IMR-90 (cell line): ENCODE measurements at regions not wholly inside any gene's neighbourhood (a gene's known extent, or its start where the extent isn't known, plus 50 kb on each side); places are given as distances from the start of the nearest gene placed in this dataset.

ENCODE experiments used
- ATAC-seq: fragments of 200-7000 bp; cut with Tn5 transposase; 2 replicates; pipeline ENCODE4 v1.9.1; 2020; ENCODE audit warnings: low read depth, mild to moderate bottlenecking, moderate library complexity
- BruUV-seq: library from RNA; stranded (reverse); fragments of 400-500 nt; replicated peaks from 2 replicates; lab custom pipeline; 2021; lab: Mats Ljungman, UMichigan
- CTCF ChIA-PET: fragments of 300-600 bp; formaldehyde crosslinking; extraction: SDS; loops from one replicate; lab custom pipeline; 2021; ENCODE audit warnings: antibody characterized with exemption; lab: Yijun Ruan, JAX
- POLR2A ChIA-PET: fragments of 300-600 bp; sonication (Branson Sonifier 250); formaldehyde crosslinking; loops from one replicate; lab custom pipeline; 2022; ENCODE audit warnings: antibody characterized with exemption; ENCODE audit not compliant: unreplicated experiment; lab: Charles Lee
- DNase-seq: peaks from one replicate; pipeline ENCODE4 v3.0.0; 2013
- H2AFZ ChIP-seq: replicated peaks from 2 replicates; pipeline ENCODE3; 2013; ENCODE audit warnings: low read length, mild to moderate bottlenecking; ENCODE audit not compliant: poor library complexity
- H2AK5ac ChIP-seq: 2 replicates; pipeline ENCODE4 v1.6.1; 2013; ENCODE audit warnings: low read depth, low read length, inconsistent platforms
- H2AK9ac ChIP-seq: replicated peaks from 2 replicates; pipeline ENCODE3; 2013; ENCODE audit warnings: mild to moderate bottlenecking, low read depth, low read length, moderate library complexity; ENCODE audit not compliant: poor library complexity
- H2BK120ac ChIP-seq: 2 replicates; pipeline ENCODE4 v1.6.1; 2013; ENCODE audit warnings: low read depth, low read length, inconsistent platforms
- H2BK15ac ChIP-seq: 3 replicates; pipeline ENCODE4 v1.6.1; 2013; ENCODE audit warnings: low read depth, low read length, inconsistent platforms
- H2BK20ac ChIP-seq: 2 replicates; pipeline ENCODE4 v1.6.1; 2013; ENCODE audit warnings: low read depth, mild to moderate bottlenecking, inconsistent platforms, low read length, moderate library complexity
- H2BK5ac ChIP-seq: 2 replicates; pipeline ENCODE4 v1.6.1; 2013; ENCODE audit warnings: mild to moderate bottlenecking, low read depth, low read length, inconsistent platforms; ENCODE audit not compliant: poor library complexity, severe bottlenecking
- H3K14ac ChIP-seq: replicated peaks from 2 replicates; pipeline ENCODE4 v1.6.1; 2013; ENCODE audit warnings: low read depth, low read length, inconsistent platforms
- H3K18ac ChIP-seq: 2 replicates; pipeline ENCODE4 v1.6.1; 2013; ENCODE audit warnings: low read depth, low read length, control low read depth
- H3K23ac ChIP-seq: 2 replicates; pipeline ENCODE4 v1.6.1; 2013; ENCODE audit warnings: low read depth, low read length, inconsistent platforms
- H3K27ac ChIP-seq: 2 replicates; pipeline ENCODE4 v1.5.1; 2013; ENCODE audit warnings: mild to moderate bottlenecking, control low read depth, low read length; ENCODE audit not compliant: insufficient read depth
- H3K27me3 ChIP-seq: 2 replicates; pipeline ENCODE4 v1.6.1; 2013; ENCODE audit warnings: low read length; ENCODE audit not compliant: control insufficient read depth, insufficient read depth
- H3K36me3 ChIP-seq: 2 replicates; pipeline ENCODE4 v1.6.1; 2013; ENCODE audit warnings: low read length, mixed read lengths; ENCODE audit not compliant: control insufficient read depth, insufficient read depth
- H3K4ac ChIP-seq: 2 replicates; pipeline ENCODE4 v1.6.1; 2013; ENCODE audit warnings: low read depth, low read length, inconsistent platforms
- H3K4me1 ChIP-seq: 2 replicates; pipeline ENCODE4 v1.6.1; 2013; ENCODE audit warnings: low read length, mixed read lengths; ENCODE audit not compliant: control insufficient read depth, insufficient read depth
- H3K4me2 ChIP-seq: 2 replicates; pipeline ENCODE4 v1.6.1; 2013; ENCODE audit warnings: low read depth, mild to moderate bottlenecking, control low read depth, low read length, moderate library complexity
- H3K4me3 ChIP-seq: 2 replicates; pipeline ENCODE4 v1.5.1; 2013; ENCODE audit warnings: low read depth, mild to moderate bottlenecking, control low read depth, low read length, moderate library complexity; ENCODE audit not compliant: insufficient read depth
- H3K56ac ChIP-seq: 2 replicates; pipeline ENCODE4 v1.6.1; 2013; ENCODE audit warnings: low read length, inconsistent platforms; ENCODE audit not compliant: insufficient read depth; ENCODE audit errors: extremely low read depth
- H3K79me1 ChIP-seq, 2 experiments: 2 replicates each; pipeline ENCODE4 v1.6.1; 2013; ENCODE audit warnings: low read length in 2 of 2, inconsistent platforms in 1 of 2, low read depth in 1 of 2
- H3K9ac ChIP-seq: 2 replicates; pipeline ENCODE4 v1.6.1; 2013; ENCODE audit warnings: low read depth, low read length, control low read depth
- H3K9me1 ChIP-seq: 2 replicates; pipeline ENCODE4 v1.6.1; 2013; ENCODE audit warnings: low read length, inconsistent platforms; ENCODE audit not compliant: insufficient read depth
- H3K9me3 ChIP-seq: 2 replicates; pipeline ENCODE4 v1.6.1; 2013; ENCODE audit warnings: low read length; ENCODE audit not compliant: control insufficient read depth, insufficient read depth
- H4K20me1 ChIP-seq: 2 replicates; pipeline ENCODE4 v1.6.1; 2013; ENCODE audit warnings: low read length, inconsistent platforms; ENCODE audit not compliant: insufficient read depth
- H4K5ac ChIP-seq: 2 replicates; pipeline ENCODE4 v1.6.1; 2013; ENCODE audit warnings: mild to moderate bottlenecking, low read depth, low read length, control low read depth
- H4K8ac ChIP-seq, 2 experiments: 2 replicates each; pipeline ENCODE4 v1.6.1; 2013; ENCODE audit warnings: low read depth in 2 of 2, low read length in 2 of 2, control low read depth in 1 of 2, inconsistent platforms in 1 of 2
- H4K91ac ChIP-seq: 2 replicates; pipeline ENCODE4 v1.6.1; 2013; ENCODE audit warnings: low read depth, low read length, inconsistent platforms; ENCODE audit not compliant: insufficient read depth
- BHLHE40 ChIP-seq: fragments of 150-350 bp; IDR thresholded peaks from 2 replicates; pipeline ENCODE4 v1.6.1; 2016; ENCODE audit warnings: mild to moderate bottlenecking, low read depth, low read length
- NFE2L2 ChIP-seq: fragments of 150-350 bp; IDR thresholded peaks from 2 replicates; pipeline ENCODE4 v1.6.1; 2016; ENCODE audit warnings: low read depth, mild to moderate bottlenecking, low read length
- RCOR1 ChIP-seq: IDR thresholded peaks from 2 replicates; pipeline ENCODE4 v1.6.1; 2012; ENCODE audit warnings: mild to moderate bottlenecking, low read length, improper control_type of control experiment; ENCODE audit not compliant: insufficient replicate concordance
- RFX5 ChIP-seq: IDR thresholded peaks from 2 replicates; pipeline ENCODE4 v1.8.0; 2012; ENCODE audit warnings: low read depth, mild to moderate bottlenecking, low read length, moderate library complexity
- SMC3 ChIP-seq: fragments of 150-350 bp; IDR thresholded peaks from 2 replicates; pipeline ENCODE4 v1.6.1; 2016; ENCODE audit warnings: low read depth, mild to moderate bottlenecking, antibody characterized with exemption, low read length, moderate library complexity
- USF2 ChIP-seq: fragments of 150-350 bp; IDR thresholded peaks from 2 replicates; pipeline ENCODE4 v1.6.1; 2017; ENCODE audit warnings: mild to moderate bottlenecking, antibody characterized with exemption, low read length, low read depth
- WGBS, 2 experiments: methylation state at CpG; one replicate each; pipeline versions ENCODE4 v1.1.5 to v1.1.7; 2013; ENCODE audit warnings: missing lambda C conversion rate in 2 of 2; ENCODE audit not compliant: insufficient read length in 1 of 2; ENCODE audit errors: extremely low coverage in 2 of 2; 5-methylcytosine and 5-hydroxymethylcytosine counted together
- dilution Hi-C: fragments of 300-500 bp; cut with HindIII; formaldehyde crosslinking; loops from one replicate; pipeline ENCODE4 v1.14.3; 2018; ENCODE audit warnings: low sequenced_read_pairs; ENCODE audit not compliant: unreplicated experiment
- in situ Hi-C: fragments of 300-500 bp; cut with MboI; formaldehyde crosslinking; loops from 3 replicates; pipeline ENCODE4 v1.14.3; 2019; ENCODE audit warnings: low sequenced_read_pairs, inconsistent platforms, mixed read lengths
- intact Hi-C: fragments of 100-400 bp; cut with micrococcal nuclease; formaldehyde crosslinking; loops from 2 replicates; pipeline ENCODE4 v1.10.0; 2022

GRCh38 chr3:154749514-154749913 is 319.5 kb upstream of the GPR149 start:
- Histone ChIP-seq H3K18ac (no peak overlapping the region), H3K27me3 (no peaks in the 10 kb centered on the region), H4K20me1 (no peaks in the 10 kb centered on the region), H2BK120ac (no peak overlapping the region), H4K8ac (no peak overlapping the region), H3K36me3 (no peaks in the 10 kb centered on the region), H3K4me3 (no peak overlapping the region), H2AK9ac (no peak overlapping the region), H3K27ac (no peak overlapping the region), H3K4me2 (no peak overlapping the region), H2AK5ac (no peak overlapping the region), H3K9ac (no peak overlapping the region), H3K4ac (no peak overlapping the region), H3K14ac (no peak overlapping the region), H3K9me1 (no peaks in the 10 kb centered on the region), H3K4me1 (no peaks in the 10 kb centered on the region), H3K9me3 (no peaks in the 10 kb centered on the region), H2AFZ (no peak overlapping the region), H4K5ac (no peak overlapping the region), H3K23ac (no peak overlapping the region), H2BK20ac (no peak overlapping the region), H2BK15ac (no peak overlapping the region), H3K79me1 (no peaks in the 10 kb centered on the region), H3K56ac (no peak overlapping the region), H2BK5ac (no peak overlapping the region), H4K91ac (no peak overlapping the region)
- no TSS peak for BruUV-seq
- WGBS, 2 experiments, result no CpG with 5 or more reads among the region's 3 CpGs
- CTCF ChIA-PET, result no interaction called here
- in situ Hi-C loops, result no loop called here
- POLR2A ChIA-PET, result no interaction called here
- no peak for TF ChIP-seq USF2
- TF ChIP-seq NFE2L2, result no peak
- no peak for TF ChIP-seq RFX5
- TF ChIP-seq BHLHE40, result no peak
- TF ChIP-seq RCOR1, result no peak
- TF ChIP-seq SMC3, result no peak
- dilution Hi-C loops, result no loop called here
- DNase-seq (no peak), ATAC-seq (no peak)
- intact Hi-C loops, result no loop called here
